HFF-Myc (cell line): ENCODE measurements at regions not wholly inside any gene's neighbourhood (a gene's known extent, or its start where the extent isn't known, plus 50 kb on each side); places are given as distances from the start of the nearest gene placed in this dataset.
"Not testable (repeated sequence)": the region's sequence is repeated elsewhere in the genome, so short reads cannot be mapped to it uniquely, and the experiment has no call there.

ENCODE experiments used
- DNase-seq: peaks from one replicate; pipeline ENCODE4 v3.0.0-alpha.2; 2011; ENCODE audit warnings: low read depth; ENCODE audit errors: extremely low read depth
- H3K4me3 ChIP-seq: replicated peaks from 2 replicates; pipeline ENCODE4 v1.5.1; 2011; ENCODE audit warnings: low read depth, mild to moderate bottlenecking, control low read depth, low read length
- TF ChIP-seq, protein P1 (sequence below): IDR thresholded peaks from 2 replicates; pipeline ENCODE4 v1.5.1; 2012; ENCODE audit warnings: mild to moderate bottlenecking, low read depth, low read length, control low read depth; ENCODE audit errors: missing control alignments

DNA sequence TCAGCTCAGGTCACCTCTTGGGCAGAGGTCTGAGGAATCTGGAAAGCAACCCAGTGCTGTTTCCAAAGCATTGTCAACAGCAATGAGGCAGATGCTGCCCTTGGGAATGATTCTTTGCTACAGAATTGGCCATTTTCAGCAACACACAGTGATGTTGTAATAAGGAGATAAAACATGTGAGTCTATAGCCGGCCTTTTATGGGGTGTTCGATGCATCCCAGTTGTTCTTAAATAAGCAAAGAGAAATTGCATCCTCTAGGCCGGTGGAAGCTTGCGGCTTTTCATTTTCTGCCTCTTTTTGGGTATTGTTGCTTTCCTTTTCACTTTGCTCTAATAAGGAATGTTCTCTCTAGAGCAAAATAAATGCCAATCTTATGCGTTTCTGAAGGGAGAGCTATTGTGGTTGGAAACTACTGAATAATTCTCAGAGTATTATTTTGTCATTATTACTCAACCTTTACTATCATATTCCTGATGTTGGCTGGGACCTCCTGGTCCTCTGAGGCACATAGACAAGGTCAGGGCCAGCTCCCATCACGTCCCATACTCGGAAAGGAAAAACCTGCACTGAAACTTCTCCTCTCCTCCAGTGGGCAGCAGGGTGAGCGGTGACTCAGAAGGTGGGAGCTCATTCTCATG lies 214.2 kb downstream of the CDH26 start:
- TF ChIP-seq, protein P1, sequence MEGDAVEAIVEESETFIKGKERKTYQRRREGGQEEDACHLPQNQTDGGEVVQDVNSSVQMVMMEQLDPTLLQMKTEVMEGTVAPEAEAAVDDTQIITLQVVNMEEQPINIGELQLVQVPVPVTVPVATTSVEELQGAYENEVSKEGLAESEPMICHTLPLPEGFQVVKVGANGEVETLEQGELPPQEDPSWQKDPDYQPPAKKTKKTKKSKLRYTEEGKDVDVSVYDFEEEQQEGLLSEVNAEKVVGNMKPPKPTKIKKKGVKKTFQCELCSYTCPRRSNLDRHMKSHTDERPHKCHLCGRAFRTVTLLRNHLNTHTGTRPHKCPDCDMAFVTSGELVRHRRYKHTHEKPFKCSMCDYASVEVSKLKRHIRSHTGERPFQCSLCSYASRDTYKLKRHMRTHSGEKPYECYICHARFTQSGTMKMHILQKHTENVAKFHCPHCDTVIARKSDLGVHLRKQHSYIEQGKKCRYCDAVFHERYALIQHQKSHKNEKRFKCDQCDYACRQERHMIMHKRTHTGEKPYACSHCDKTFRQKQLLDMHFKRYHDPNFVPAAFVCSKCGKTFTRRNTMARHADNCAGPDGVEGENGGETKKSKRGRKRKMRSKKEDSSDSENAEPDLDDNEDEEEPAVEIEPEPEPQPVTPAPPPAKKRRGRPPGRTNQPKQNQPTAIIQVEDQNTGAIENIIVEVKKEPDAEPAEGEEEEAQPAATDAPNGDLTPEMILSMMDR, result no peak
- no peak for DNase-seq
- H3K4me3 ChIP-seq, result no peak overlapping the region

DNA sequence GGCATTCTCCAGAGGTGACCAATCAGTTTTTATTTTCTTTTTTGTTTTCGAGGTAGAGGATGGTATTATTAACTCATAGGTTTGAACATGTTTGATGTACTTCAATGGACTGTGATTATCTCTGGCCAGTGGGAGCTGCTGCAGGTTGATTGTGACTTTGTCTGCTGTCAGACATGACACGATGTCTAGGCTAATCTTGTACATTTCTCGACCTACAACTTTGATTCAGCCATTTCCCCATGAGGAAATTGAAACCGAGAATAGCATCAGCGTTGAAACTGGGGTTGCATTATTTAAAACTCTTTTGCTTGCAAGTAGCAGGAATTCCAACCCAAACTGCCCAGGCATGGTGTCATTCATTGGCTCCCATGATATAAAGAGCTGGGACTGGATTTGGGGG lies 218.9 kb downstream of the CDH26 start:
- no peak for DNase-seq

DNA sequence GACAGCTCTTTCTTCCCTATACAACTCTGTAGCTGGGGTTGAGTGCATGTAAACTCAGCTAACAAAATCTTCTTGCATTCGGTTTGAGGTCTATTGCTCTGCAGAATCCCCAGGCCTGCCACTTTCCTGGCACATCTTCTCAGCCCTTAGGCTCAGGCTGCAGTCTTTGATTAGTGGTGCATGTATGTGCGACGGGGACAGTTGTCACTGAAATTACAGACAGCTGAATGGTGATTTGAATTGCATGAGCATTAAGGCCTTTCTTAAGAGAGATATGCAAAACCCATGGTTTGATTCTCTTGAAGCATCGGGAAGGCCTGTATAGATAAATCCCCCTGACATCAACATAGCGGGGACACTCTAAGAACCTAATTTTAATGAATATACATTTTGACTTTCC lies 222.8 kb downstream of the CDH26 start:
- H3K4me3 ChIP-seq, result no peak overlapping the region
- TF ChIP-seq, protein P1, result no peak
- no peak for DNase-seq

More for the DNA sequence above, 218.9 kb downstream of the CDH26 start:
- H3K4me3 ChIP-seq, result no peak overlapping the region
- TF ChIP-seq, protein P1, result no peak

DNA sequence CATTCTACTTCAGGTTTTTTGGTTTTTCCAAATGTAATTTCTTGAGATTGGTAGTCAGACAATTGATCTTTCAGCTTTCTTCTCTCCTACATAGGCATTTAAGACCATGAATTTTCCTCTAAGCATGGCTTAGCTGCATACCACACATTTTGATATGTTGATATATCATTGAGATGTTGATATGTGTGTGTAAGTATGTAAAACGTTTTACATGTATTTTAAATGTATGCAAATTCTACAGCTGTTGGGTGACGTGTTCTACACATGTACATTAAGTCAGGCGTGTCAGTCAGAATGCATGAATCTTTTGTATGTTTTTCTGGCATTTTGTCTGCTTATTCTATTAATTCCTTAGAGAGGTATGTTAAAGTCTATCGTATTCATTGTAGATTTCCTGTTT lies 228.2 kb downstream of the CDH26 start:
- H3K4me3 ChIP-seq, result no peak overlapping the region
- TF ChIP-seq, protein P1, result no peak
- DNase-seq, result no peak

DNA sequence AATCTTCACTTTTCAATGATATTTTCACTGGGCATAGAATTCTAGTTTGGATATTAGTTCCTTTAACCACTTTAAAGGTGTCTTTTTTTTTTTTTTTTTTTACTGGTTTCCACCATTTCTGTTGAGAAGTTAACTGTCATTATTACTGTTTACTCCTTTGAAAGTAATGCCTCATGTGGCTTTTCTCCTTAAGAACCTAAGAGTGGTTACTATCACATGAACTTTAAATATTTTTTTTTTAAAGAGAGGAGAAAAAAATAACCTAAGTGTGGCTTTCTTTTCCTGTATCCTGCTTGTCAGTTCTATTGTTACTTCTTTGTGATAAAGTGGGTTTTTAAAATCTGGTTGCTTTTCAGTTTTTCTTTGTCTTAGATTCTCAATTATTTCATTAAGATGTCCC lies 229.5 kb downstream of the CDH26 start:
- TF ChIP-seq, protein P1, result no peak
- no peak for DNase-seq

DNA sequence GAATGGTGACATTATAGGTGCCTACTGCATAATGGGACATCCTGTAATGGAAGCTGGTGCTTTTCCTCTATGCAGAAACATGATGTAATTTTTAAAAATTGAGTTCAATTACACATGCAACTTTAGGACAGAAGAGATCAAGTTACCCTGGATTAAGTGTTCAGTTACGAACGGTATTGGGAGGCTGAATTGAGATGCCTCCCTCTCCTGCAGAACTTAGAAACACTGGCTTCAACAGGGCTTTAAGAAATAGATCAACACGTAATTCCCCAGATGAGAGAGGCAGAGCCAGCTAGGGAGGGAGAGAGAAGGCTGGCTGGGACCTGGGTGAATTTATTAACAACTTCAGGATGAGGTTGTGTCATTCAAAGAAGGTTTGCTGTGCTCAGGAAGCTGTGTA lies 232.8 kb downstream of the CDH26 start:
- DNase-seq, result no peak
- no peak overlapping the region for H3K4me3 ChIP-seq
- TF ChIP-seq, protein P1, result no peak

More for the DNA sequence above, 229.5 kb downstream of the CDH26 start:
- no peak overlapping the region for H3K4me3 ChIP-seq

DNA sequence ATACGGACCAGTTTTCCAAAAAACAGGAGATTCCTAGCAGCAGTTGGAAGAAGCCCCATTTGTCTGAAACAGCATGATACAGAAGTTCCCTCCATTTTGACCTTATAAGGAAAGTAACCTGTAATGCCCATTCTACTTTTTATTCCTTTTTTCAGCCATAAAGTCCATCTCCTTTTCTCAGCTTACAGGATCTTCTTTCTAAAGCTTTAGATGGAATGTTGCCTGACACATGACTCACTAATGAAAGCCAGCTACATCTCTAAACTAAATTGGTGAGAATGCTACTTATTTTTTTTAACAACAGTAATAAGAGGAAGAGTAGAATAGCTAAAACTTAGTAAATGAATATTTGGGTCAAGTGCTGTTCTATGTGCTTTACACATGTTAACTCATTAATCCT lies 234.1 kb downstream of the CDH26 start:
- no peak for DNase-seq
- TF ChIP-seq, protein P1, result no peak
- H3K4me3 ChIP-seq, result no peak overlapping the region

DNA sequence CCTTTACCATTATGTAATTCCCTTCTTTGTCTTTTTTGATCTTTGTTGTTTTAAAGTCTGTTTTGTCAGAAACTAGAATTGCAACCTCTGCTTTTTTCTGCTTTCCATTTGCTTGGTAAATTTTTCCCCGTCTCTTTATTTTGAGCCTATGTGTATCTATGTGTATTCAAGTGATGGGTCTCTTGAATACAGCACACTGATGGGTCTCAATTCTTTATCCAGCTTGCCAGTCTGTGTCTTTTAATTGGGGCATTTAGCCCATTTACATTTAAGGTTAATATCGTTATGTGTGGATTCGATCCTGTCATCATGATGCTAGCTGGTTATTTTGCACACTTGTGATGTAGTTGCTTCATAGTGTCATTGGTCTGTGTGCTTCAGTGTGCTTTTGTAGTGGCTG lies 240.9 kb downstream of the CDH26 start:
- not testable (repeated sequence) for DNase-seq

More for the DNA sequence above, 240.9 kb downstream of the CDH26 start:
- not testable (repeated sequence) for H3K4me3 ChIP-seq
